ENCODE measurements at regions not wholly inside any gene's neighbourhood (a gene's known extent, or its start where the extent isn't known, plus 50 kb on each side); places are given as distances from the start of the nearest gene placed in this dataset.

DNA sequence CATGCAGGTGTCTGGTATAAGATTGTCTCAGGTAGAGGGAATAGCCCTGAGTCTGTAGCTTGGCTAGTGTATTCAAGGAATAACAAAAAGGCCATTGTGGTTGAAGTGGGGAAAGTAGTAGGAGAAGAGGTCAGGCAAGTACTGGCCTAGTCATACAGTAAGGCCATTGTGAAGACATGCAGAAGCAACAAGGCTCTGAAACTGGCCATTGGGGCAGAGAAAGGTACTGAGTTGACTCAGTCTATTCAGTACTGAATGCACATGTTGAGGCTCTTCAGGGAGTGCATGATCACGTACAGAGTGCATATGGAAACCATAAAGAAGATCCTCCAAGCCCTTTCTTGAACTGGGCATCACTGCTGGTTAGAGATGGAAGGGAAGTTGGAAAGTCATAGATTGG lies 477.6 kb downstream of the SOX6 start:
- TF ChIP-seq FOSL1 (CRISPR knock-in tag; IDR thresholded peaks at IDR 0.05; ENCODE audit: borderline replicate concordance) = no peak
- no peak for TF ChIP-seq RAD51 (IDR thresholded peaks at IDR 0.05; ENCODE audit: borderline replicate concordance)
- TF ChIP-seq ZNF670 (CRISPR knock-in tag; IDR thresholded peaks at IDR 0.05; ENCODE audit: borderline replicate concordance) = no peak
- TF ChIP-seq, protein P1, sequence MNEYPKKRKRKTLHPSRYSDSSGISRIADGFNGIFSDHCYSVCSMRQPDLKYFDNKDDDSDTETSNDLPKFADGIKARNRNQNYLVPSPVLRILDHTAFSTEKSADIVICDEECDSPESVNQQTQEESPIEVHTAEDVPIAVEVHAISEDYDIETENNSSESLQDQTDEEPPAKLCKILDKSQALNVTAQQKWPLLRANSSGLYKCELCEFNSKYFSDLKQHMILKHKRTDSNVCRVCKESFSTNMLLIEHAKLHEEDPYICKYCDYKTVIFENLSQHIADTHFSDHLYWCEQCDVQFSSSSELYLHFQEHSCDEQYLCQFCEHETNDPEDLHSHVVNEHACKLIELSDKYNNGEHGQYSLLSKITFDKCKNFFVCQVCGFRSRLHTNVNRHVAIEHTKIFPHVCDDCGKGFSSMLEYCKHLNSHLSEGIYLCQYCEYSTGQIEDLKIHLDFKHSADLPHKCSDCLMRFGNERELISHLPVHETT (CRISPR knock-in tag; conservative IDR thresholded peaks at IDR 0.05) = no peak
- no peak for TF ChIP-seq PLRG1 (conservative IDR thresholded peaks at IDR 0.05)
- TF ChIP-seq ZKSCAN1 (IDR thresholded peaks at IDR 0.05; ENCODE audit: low read length) = no peak
- TF ChIP-seq ZNF441 (CRISPR knock-in tag; IDR thresholded peaks at IDR 0.05; ENCODE audit: borderline replicate concordance) = no peak
- TF ChIP-seq, protein P2, sequence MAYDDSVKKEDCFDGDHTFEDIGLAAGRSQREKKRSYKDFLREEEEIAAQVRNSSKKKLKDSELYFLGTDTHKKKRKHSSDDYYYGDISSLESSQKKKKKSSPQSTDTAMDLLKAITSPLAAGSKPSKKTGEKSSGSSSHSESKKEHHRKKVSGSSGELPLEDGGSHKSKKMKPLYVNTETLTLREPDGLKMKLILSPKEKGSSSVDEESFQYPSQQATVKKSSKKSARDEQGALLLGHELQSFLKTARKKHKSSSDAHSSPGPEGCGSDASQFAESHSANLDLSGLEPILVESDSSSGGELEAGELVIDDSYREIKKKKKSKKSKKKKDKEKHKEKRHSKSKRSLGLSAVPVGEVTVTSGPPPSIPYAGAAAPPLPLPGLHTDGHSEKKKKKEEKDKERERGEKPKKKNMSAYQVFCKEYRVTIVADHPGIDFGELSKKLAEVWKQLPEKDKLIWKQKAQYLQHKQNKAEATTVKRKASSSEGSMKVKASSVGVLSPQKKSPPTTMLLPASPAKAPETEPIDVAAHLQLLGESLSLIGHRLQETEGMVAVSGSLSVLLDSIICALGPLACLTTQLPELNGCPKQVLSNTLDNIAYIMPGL (CRISPR knock-in tag; IDR thresholded peaks at IDR 0.05; ENCODE audit: borderline replicate concordance in 1 of 2, low read depth in 1 of 2) = no peak
- TF ChIP-seq, protein P3, sequence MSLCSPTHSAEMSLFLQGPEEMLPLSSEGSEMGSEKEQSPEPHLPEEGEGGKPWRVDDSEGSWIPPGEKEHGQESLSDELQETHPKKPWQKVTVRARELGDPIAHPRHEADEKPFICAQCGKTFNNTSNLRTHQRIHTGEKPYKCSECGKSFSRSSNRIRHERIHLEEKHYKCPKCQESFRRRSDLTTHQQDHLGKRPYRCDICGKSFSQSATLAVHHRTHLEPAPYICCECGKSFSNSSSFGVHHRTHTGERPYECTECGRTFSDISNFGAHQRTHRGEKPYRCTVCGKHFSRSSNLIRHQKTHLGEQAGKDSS (CRISPR knock-in tag; IDR thresholded peaks at IDR 0.05; ENCODE audit: borderline replicate concordance, low read depth) = no peak
- no peak for TF ChIP-seq SOX13 (IDR thresholded peaks at IDR 0.05)
- TF ChIP-seq SOX13 (CRISPR knock-in tag; conservative IDR thresholded peaks at IDR 0.05 in 1 of 2, IDR thresholded peaks at IDR 0.05 in 1 of 2) = no peak
- TF ChIP-seq GABPA (IDR thresholded peaks at IDR 0.05; ENCODE audit: low read depth, low read length) = no peak
- no peak for TF ChIP-seq GABPA (CRISPR knock-in tag; IDR thresholded peaks at IDR 0.05; ENCODE audit: low read depth)
- TF ChIP-seq JUNB (CRISPR knock-in tag; IDR thresholded peaks at IDR 0.05; ENCODE audit: borderline replicate concordance) = no peak
